AG04450 (cell line): ENCODE measurements at regions not wholly inside any gene's neighbourhood (a gene's known extent, or its start where the extent isn't known, plus 50 kb on each side); places are given as distances from the start of the nearest gene placed in this dataset.

ENCODE experiments used
- CTCF ChIA-PET: fragments of 300-600, 350-600 bp; formaldehyde crosslinking; extraction: SDS; loops from one replicate; lab custom pipeline; 2022; ENCODE audit warnings: antibody characterized with exemption, inconsistent platforms; lab: Charles Lee
- POLR2A ChIA-PET: fragments of 350-600 bp; formaldehyde crosslinking; extraction: SDS; loops from one replicate; lab custom pipeline; 2021; ENCODE audit warnings: antibody characterized with exemption, inconsistent platforms; lab: Yijun Ruan, JAX
- DNase-seq: peaks from one replicate; pipeline ENCODE4 v3.0.0-alpha.2; 2011; ENCODE audit warnings: low read depth, low spot score
- H3K27ac ChIP-seq: one replicate; pipeline ENCODE4 v1.5.1; 2012; ENCODE audit warnings: low read depth, low read length, control low read depth
- H3K27me3 ChIP-seq: one replicate; pipeline ENCODE4 v1.6.0; 2012; ENCODE audit warnings: low read length; ENCODE audit not compliant: control insufficient read depth, insufficient read depth
- H3K4me3 ChIP-seq: 2 replicates; pipeline ENCODE4 v1.5.1; 2011; ENCODE audit warnings: mild to moderate bottlenecking, low read depth, low read length, control low read depth
- H3K9me3 ChIP-seq: 2 replicates; pipeline ENCODE4 v1.5.1; 2012; ENCODE audit warnings: low read length; ENCODE audit not compliant: control insufficient read depth, insufficient read depth
- TF ChIP-seq, protein P1 (sequence below): IDR thresholded peaks from 2 replicates; pipeline ENCODE4 v1.5.1; 2011; ENCODE audit warnings: low read depth, low read length, control low read depth, inconsistent platforms

DNA sequence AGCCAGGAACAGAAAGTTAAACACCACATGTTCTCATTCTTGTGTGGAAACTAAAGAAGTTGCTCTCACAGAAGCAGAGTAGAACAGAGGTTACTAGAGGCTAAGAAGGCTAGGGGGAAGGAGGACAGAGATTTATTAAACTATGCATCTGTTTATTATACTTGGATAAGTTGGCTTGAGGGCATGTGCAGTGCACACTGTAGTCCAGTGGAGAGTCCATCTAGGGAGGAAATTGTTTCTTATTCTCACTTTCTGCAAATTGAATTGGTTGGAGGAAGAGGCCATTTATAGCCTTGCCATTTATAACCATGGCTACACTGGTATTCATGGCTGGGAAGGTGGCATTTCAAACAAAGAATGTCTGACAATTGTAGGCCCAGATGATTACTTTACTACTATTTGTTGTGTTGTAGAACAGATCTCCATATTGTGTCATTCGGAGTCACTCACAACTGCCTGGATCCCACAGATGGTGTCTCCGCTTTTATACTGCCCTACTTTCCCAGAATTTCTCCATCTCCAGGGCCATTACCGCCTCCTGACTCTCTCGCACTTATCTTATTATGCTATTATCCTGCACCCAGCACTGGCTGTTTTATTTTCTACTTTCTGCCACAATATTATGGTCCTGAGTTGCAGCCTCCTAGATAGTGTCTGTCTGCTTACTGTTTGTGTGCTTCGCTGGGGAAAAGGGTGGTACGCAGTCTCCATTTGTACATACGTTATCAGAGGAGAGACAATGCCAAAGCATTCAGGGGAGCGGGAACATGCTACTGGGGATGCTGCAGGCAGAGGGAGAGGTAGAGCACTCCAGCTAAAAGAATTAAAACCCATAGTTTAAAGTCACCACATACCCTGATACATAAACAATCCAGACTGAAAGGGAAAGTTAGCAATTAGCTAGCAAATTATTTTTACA, 169.3 kb upstream of the BLID start:
- ChIA-PET POLR2A (no interaction called here), CTCF (interaction anchor here (0.6 kb wide), 1 partner anchor 60 kb away, joined by 3 read pairs; no protein-coding TSS in a partner anchor)
- DNase-seq: peak; percentile 21
- Histone ChIP-seq H3K4me3 (no peak overlapping the region), H3K9me3 (no peaks in the 10 kb centered on the region; the same call in 1 of the 2 replicates), H3K27ac (no peak overlapping the region), H3K27me3 (no peaks in the 10 kb centered on the region)
- TF ChIP-seq, protein P1, sequence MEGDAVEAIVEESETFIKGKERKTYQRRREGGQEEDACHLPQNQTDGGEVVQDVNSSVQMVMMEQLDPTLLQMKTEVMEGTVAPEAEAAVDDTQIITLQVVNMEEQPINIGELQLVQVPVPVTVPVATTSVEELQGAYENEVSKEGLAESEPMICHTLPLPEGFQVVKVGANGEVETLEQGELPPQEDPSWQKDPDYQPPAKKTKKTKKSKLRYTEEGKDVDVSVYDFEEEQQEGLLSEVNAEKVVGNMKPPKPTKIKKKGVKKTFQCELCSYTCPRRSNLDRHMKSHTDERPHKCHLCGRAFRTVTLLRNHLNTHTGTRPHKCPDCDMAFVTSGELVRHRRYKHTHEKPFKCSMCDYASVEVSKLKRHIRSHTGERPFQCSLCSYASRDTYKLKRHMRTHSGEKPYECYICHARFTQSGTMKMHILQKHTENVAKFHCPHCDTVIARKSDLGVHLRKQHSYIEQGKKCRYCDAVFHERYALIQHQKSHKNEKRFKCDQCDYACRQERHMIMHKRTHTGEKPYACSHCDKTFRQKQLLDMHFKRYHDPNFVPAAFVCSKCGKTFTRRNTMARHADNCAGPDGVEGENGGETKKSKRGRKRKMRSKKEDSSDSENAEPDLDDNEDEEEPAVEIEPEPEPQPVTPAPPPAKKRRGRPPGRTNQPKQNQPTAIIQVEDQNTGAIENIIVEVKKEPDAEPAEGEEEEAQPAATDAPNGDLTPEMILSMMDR: no peak

DNA sequence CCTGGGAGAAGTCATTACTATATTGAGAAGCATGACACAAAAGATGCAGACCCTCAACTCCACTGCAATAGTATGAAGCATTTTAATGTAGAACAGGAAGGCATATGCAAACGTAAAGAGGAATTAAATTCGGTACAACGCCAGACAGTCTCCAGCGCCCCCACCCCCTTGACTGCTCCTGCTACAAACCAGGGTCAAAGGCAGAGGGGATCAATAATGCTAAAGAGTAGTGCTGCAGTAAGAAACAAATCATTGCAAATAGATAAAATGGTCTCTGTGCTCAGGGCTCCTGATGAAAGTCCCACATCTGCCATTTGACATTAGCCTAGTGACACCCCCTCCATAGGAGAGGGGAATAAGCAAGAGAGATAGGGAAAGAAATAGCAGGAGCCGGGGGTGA, 164.9 kb upstream of the BLID start:
- POLR2A ChIA-PET: no interaction called here
- TF ChIP-seq, protein P1: no peak
- Histone ChIP-seq H3K27ac (no peak overlapping the region), H3K27me3 (no peaks in the 10 kb centered on the region), H3K4me3 (no peak overlapping the region), H3K9me3 (no peaks in the 10 kb centered on the region; the same call in 1 of the 2 replicates)
- CTCF ChIA-PET: no interaction called here
- no peak for DNase-seq

DNA sequence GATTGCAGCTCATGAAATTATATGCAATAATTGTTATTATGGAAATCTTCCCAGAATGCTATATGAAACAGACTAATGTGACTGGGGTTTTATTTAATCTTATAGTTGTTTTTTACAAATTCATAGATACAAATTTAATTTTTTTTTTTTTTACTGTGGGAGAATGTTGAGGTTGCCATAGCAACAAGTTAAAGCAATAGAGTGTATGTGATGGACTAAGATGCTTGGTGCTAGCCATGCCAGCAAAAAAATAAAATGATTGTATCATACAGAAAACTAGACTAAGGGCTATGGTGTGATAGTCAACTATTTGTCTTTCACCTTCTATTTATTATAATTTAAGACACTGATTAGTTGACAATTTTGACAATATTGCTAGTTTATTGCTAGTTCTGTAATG, 163.2 kb upstream of the BLID start:
- H3K4me3 ChIP-seq: no peak overlapping the region
- DNase-seq: no peak
- no peaks in the 10 kb centered on the region; the same call in 1 of the 2 replicates for H3K9me3 ChIP-seq
- ChIA-PET POLR2A (no interaction called here), CTCF (no interaction called here)
- H3K27me3 ChIP-seq: no peaks in the 10 kb centered on the region
- no peak overlapping the region for H3K27ac ChIP-seq
- TF ChIP-seq, protein P1: no peak

DNA sequence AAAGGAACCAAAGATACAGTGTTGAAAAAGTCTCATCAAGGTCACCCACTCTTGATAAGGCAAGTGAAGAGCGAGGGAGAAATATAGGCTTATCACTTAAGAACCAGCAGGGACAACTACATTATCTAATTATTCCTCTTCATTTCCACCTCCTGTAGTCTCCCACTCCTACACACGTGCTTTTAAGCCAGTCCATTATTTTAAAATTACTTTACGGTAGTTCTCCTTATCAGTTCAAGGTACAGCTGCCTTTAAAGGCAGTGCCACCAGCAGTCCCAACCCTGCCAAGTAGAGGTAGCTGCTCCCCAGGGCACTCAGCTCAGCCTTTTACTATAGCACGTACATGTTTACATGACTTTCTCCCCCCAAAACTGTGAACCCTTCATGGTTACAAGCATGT, 161.5 kb upstream of the BLID start:
- DNase-seq: no peak
- POLR2A ChIA-PET: no interaction called here
- Histone ChIP-seq H3K4me3 (no peak overlapping the region), H3K27me3 (no peaks in the 10 kb centered on the region), H3K9me3 (no peaks in the 10 kb centered on the region; the same call in 1 of the 2 replicates), H3K27ac (no peak overlapping the region)
- CTCF ChIA-PET: no interaction called here
- TF ChIP-seq, protein P1: no peak

DNA sequence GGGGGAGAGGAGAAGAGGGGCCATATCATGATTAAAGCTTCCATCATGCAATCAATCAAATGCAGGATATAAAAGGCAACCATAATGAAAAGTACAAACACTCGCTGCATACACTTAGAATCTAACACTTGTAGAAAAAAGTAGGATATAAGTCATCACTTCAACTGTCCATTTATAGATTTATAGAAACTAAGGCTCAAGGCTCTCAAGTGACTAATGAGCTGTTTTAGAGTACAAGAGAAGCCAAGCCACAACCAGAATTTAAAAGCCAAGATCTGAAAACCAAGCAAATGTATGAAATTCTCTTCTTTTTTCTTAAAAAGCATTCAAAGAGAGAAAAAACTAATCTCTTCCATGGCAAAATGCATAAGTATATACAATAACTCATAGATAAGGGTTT, 160.2 kb upstream of the BLID start:
- Histone ChIP-seq H3K27ac (no peak overlapping the region), H3K27me3 (no peaks in the 10 kb centered on the region), H3K4me3 (no peak overlapping the region), H3K9me3 (no peaks in the 10 kb centered on the region)
- DNase-seq: no peak
- TF ChIP-seq, protein P1: no peak
- ChIA-PET CTCF (no interaction called here), POLR2A (no interaction called here)
